Left lung (tissue), 4 donors: ENCODE measurements at regions not wholly inside any gene's neighbourhood (a gene's known extent, or its start where the extent isn't known, plus 50 kb on each side); places are given as distances from the start of the nearest gene placed in this dataset.

Source experiments
- ATAC-seq: fragments of 200-7000 bp; cut with Tn5 transposase; one replicate; pipeline ENCODE4 v1.9.1; 2020; ENCODE audit warnings: moderate library complexity
- DNase-seq, 4 donors: peaks; one replicate each; pipeline ENCODE4 v3.0.0-alpha.2; 2013 to 2020
- H3K27ac ChIP-seq, 2 donors: fragments of 200-600 bp; sonication (generic) in 1 of 2; one replicate each; pipeline versions ENCODE4 v1.5.0 to v1.8.0; 2020 to 2021
- H3K27me3 ChIP-seq, 2 donors: fragments of 200-600 bp; sonication (generic) in 1 of 2; one replicate each; pipeline versions ENCODE4 v1.5.0 to v1.8.0; 2020 to 2021
- H3K36me3 ChIP-seq, 2 donors: fragments of 200-600 bp; sonication (generic) in 1 of 2; one replicate each; pipeline versions ENCODE4 v1.5.0 to v1.8.0; 2020 to 2021
- H3K4me1 ChIP-seq, 2 donors: fragments of 200-600 bp; one replicate each; pipeline ENCODE4 v1.8.0; 2021
- H3K4me3 ChIP-seq, 2 donors: fragments of 200-600 bp; sonication (generic) in 1 of 2; one replicate each; pipeline versions ENCODE4 v1.5.0 to v1.8.0; 2020 to 2021; ENCODE audit warnings: mild to moderate bottlenecking in 1 of 2
- H3K9me3 ChIP-seq, 2 donors: fragments of 200-600 bp; sonication (generic) in 1 of 2; one replicate each; pipeline versions ENCODE4 v1.5.0 to v1.8.0; 2020 to 2021
- CTCF ChIP-seq, 2 donors: fragments of 200-600 bp; sonication (generic) in 1 of 2; IDR thresholded peaks; one replicate each; pipeline versions ENCODE4 v1.5.0 to v1.8.0; 2021; ENCODE audit warnings: antibody characterized with exemption in 2 of 2
- intact Hi-C, 2 donors: fragments of 100-400 bp; cut with DNase I; formaldehyde crosslinking; loops; one replicate each; pipeline versions ENCODE4 v1.11.2 to v1.14.2; 2022
- donor health status: DM: no; HTN: yes; CAD: no.
- donor health status: DM: no; HTN: no; CAD: no.

- no peak for TF ChIP-seq CTCF (IDR thresholded peaks at IDR 0.05)
- intact Hi-C loops: no loop called here
- Histone ChIP-seq H3K27me3 (no peaks in the 10 kb centered on the region), H3K9me3 (peaks cover 0 to 9% of the 10 kb centered on the region in 2 donors), H3K4me1 (no peaks in the 10 kb centered on the region), H3K36me3 (no peaks in the 10 kb centered on the region), H3K27ac (no peak overlapping the region), H3K4me3 (no peak overlapping the region)
- no peak for ATAC-seq
- no peak for DNase-seq
These were observed 661.0 kb upstream of the CDH18 start for GRCh38 chr5:20648981-20649380.

GRCh38 chr5:20636686-20637085, 648.7 kb upstream of the CDH18 start:
- H3K9me3 ChIP-seq: peaks cover 0 to 2% of the 10 kb centered on the region in 2 donors
- no peak for TF ChIP-seq CTCF (IDR thresholded peaks at IDR 0.05)
- H3K4me3 ChIP-seq: no peak overlapping the region
- ATAC-seq: no peak
- DNase-seq: no peak
- no peaks in the 10 kb centered on the region for H3K27me3 ChIP-seq
- H3K36me3 ChIP-seq: no peaks in the 10 kb centered on the region
- H3K4me1 ChIP-seq: no peaks in the 10 kb centered on the region
- no peak overlapping the region for H3K27ac ChIP-seq
- intact Hi-C loops: no loop called here

DNA sequence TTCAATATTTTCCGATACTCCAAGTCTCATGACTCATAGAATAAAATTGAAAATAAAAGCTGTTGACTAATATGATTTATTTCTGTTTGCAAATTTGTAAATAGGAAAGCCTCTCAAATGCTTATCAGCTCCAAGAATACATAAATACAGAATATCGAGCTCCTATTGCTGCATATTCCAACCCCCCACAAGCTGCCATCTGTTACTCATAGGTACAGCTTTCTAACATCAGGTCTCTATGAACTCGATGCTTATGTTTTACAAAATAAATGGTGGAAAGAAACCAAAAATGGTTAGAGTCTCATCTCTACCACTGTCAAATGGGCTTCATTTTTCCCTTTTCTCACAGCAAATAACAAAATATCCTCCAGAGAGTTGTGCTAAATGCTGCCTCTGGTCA, 631.6 kb upstream of the CDH18 start:
- TF ChIP-seq CTCF (IDR thresholded peaks at IDR 0.05): no peak
- ATAC-seq: no peak
- H3K36me3 ChIP-seq: no peaks in the 10 kb centered on the region

GRCh38 chr5:20618340-20618739, 630.3 kb upstream of the CDH18 start:
- no peaks in the 10 kb centered on the region for H3K9me3 ChIP-seq
- no peak for TF ChIP-seq CTCF (IDR thresholded peaks at IDR 0.05)
- H3K4me1 ChIP-seq: no peaks in the 10 kb centered on the region
- intact Hi-C loops: no loop called here
- H3K27ac ChIP-seq: no peak overlapping the region
- H3K27me3 ChIP-seq: no peaks in the 10 kb centered on the region
- H3K36me3 ChIP-seq: no peaks in the 10 kb centered on the region
- H3K4me3 ChIP-seq: no peak overlapping the region
- DNase-seq (no peak), ATAC-seq (no peak)

More for the DNA sequence above, 631.6 kb upstream of the CDH18 start:
- no peak for DNase-seq
- H3K27ac ChIP-seq: no peak overlapping the region
- H3K4me3 ChIP-seq: no peak overlapping the region
- no peaks in the 10 kb centered on the region for H3K4me1 ChIP-seq
- intact Hi-C loops: no loop called here
- H3K27me3 ChIP-seq: no peaks in the 10 kb centered on the region
- H3K9me3 ChIP-seq: no peaks in the 10 kb centered on the region

DNA sequence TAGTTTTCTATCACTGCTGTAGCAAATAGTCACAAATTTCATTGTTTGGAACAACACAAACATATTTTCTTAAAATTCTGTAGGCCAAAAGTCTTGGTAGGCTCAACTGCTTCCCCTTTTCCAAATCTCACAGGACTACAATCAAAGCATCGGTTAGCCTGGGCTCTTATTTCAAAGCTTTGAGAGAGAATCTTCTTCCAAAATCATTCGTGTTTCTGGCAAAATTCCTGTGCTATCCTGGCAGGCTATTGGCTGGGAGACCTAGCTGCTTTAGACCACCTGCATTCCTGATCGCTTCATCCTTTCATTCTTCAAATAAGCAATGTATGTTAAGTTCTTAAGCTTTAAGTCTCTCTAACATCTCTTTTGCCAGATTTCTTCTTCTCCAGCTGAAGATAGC, 629.8 kb upstream of the CDH18 start:
- Histone ChIP-seq H3K4me3 (no peak overlapping the region), H3K27me3 (no peaks in the 10 kb centered on the region), H3K36me3 (no peaks in the 10 kb centered on the region), H3K27ac (no peak overlapping the region), H3K9me3 (no peaks in the 10 kb centered on the region), H3K4me1 (no peaks in the 10 kb centered on the region)
- DNase-seq: no peak
- ATAC-seq: no peak
- TF ChIP-seq CTCF (IDR thresholded peaks at IDR 0.05): no peak
- intact Hi-C loops: no loop called here
